ENCODE measurements at regions not wholly inside any gene's neighbourhood (a gene's known extent, or its start where the extent isn't known, plus 50 kb on each side); places are given as distances from the start of the nearest gene placed in this dataset.

DNA sequence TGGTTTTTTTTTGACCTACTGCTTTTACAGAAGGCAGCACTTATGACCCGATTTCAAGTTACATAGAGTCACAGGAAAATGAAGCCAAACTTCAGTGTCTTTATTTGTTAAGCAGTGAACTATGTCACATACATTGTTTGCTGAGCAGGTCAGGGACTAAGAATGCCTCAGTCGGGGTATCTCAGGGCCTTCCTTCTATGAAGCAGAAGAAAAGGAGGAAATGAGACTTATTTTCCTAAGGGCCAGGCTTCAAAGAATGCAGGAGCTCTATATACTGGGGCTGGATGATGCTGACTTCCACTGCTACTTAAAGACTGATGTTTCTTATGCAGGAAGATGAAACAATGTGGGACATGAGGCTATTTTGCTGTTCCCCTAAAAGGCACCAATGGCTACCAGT lies 558.4 kb upstream of the IGFBP7 start:
- Histone ChIP-seq H3K4me1 (ENCODE audit: control insufficient read depth, insufficient read depth, low read length) (no peaks in the 10 kb centered on the region), H3K27me3 (ENCODE audit: control insufficient read depth, insufficient read depth, low read length) (no peaks in the 10 kb centered on the region), H3K27ac (ENCODE audit: low read depth, low read length) (no peak overlapping the region), H3K9ac (ENCODE audit: low read length) (no peak overlapping the region), H3K9me3 (ENCODE audit: control insufficient read depth, insufficient read depth, low read depth, low read length) (no peaks in the 10 kb centered on the region), H3K4me3 (ENCODE audit: low read depth, low read length) (no peak overlapping the region), H3K36me3 (ENCODE audit: control insufficient read depth, insufficient read depth, low read length) (no peaks in the 10 kb centered on the region)

DNA sequence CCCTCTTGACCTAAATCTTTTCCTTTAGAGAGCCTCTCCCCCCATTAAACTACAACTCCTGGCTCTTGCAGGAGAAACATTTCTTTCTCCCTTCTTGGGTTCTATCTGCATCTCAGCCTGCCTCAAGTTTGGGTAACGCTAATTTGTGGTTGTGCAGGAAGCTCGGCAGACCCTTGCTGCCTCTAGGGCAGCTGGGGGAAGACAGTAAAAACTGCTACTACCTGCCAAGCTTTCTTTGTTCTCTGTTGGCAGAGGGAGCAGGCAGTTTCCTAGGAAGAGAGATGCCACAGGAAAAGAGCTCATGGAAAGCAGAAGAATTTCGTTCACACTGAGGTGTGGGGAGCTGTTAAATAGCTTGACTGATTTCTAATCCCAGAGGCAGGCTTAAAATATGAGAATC lies 555.6 kb upstream of the IGFBP7 start:
- Histone ChIP-seq H3K9me3 (ENCODE audit: control insufficient read depth, insufficient read depth, low read depth, low read length) (no peaks in the 10 kb centered on the region), H3K27me3 (ENCODE audit: control insufficient read depth, insufficient read depth, low read length) (no peaks in the 10 kb centered on the region), H3K9ac (ENCODE audit: low read length) (no peak overlapping the region), H3K27ac (ENCODE audit: low read depth, low read length) (no peak overlapping the region), H3K4me1 (ENCODE audit: control insufficient read depth, insufficient read depth, low read length) (no peaks in the 10 kb centered on the region), H3K36me3 (ENCODE audit: control insufficient read depth, insufficient read depth, low read length) (no peaks in the 10 kb centered on the region), H3K4me3 (ENCODE audit: low read depth, low read length) (no peak overlapping the region)

DNA sequence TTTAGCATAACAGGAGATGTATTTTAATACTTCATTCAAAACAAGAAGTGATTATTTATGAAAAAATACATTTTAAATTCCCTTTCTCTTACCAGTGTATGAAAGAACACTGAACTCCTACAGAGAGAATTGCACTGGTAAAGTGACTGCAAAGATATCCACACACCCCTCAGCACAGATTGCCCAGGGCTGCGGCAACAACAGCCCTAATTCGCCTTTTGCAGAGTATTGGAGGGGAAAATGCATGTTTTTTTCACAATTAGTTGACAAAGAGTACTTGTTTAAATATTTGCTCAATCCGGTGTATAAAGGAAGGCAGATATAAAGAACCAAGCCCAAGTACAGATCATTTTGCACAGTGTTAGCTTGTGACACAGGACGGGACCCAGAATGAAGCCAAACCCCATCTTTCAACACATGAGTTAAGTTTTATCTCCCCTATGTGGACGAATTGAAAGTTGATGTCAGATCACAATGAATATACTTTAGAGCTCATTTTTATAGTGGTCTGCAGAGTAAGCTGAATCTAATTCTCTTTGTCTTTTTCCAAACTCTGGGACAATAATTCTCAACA lies 551.4 kb upstream of the IGFBP7 start:
- Histone ChIP-seq H3K4me3 (ENCODE audit: low read depth, low read length) (no peak overlapping the region), H3K36me3 (ENCODE audit: control insufficient read depth, insufficient read depth, low read length) (no peaks in the 10 kb centered on the region), H3K9ac (ENCODE audit: low read length) (no peak overlapping the region), H3K27me3 (ENCODE audit: control insufficient read depth, insufficient read depth, low read length) (no peaks in the 10 kb centered on the region), H3K9me3 (ENCODE audit: control insufficient read depth, insufficient read depth, low read depth, low read length) (no peaks in the 10 kb centered on the region), H3K4me1 (ENCODE audit: control insufficient read depth, insufficient read depth, low read length) (no peaks in the 10 kb centered on the region), H3K27ac (ENCODE audit: low read depth, low read length) (no peak overlapping the region)

GRCh38 chr4:57658673-57659072 lies 548.5 kb upstream of the IGFBP7 start:
- H3K36me3 ChIP-seq (ENCODE audit: control insufficient read depth, insufficient read depth, low read length), result no peaks in the 10 kb centered on the region
- no peaks in the 10 kb centered on the region for H3K4me1 ChIP-seq (ENCODE audit: control insufficient read depth, insufficient read depth, low read length)
- no peaks in the 10 kb centered on the region for H3K27me3 ChIP-seq (ENCODE audit: control insufficient read depth, insufficient read depth, low read length)
- H3K9me3 ChIP-seq (ENCODE audit: control insufficient read depth, insufficient read depth, low read depth, low read length), result no peaks in the 10 kb centered on the region
- H3K27ac ChIP-seq (ENCODE audit: low read depth, low read length), result no peak overlapping the region
- H3K9ac ChIP-seq (ENCODE audit: low read length), result no peak overlapping the region
- no peak overlapping the region for H3K4me3 ChIP-seq (ENCODE audit: low read depth, low read length)

DNA sequence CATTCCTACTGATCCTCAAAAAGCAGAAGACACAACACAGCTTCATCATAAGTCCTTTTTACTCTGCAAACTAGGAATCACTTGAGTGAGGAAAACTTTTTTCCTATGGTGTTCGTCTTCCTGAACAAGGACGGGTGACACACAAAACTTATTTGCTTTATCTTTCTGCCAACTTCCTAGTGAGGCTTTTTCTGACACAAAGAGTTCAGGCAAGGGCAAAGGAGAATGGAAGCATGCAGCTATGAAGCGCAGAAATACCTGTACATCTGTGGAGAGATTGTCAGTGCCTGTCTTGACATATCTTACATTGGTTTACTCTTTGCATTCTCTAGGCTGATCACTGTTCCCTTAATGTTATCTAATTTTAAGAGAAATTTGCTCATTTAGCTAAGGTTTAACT lies 548.0 kb upstream of the IGFBP7 start:
- no peaks in the 10 kb centered on the region for H3K27me3 ChIP-seq (ENCODE audit: control insufficient read depth, insufficient read depth, low read length)
- no peaks in the 10 kb centered on the region for H3K4me1 ChIP-seq (ENCODE audit: control insufficient read depth, insufficient read depth, low read length)
- no peak overlapping the region for H3K27ac ChIP-seq (ENCODE audit: low read depth, low read length)
- no peaks in the 10 kb centered on the region for H3K9me3 ChIP-seq (ENCODE audit: control insufficient read depth, insufficient read depth, low read depth, low read length)
- no peak overlapping the region for H3K9ac ChIP-seq (ENCODE audit: low read length)
- H3K36me3 ChIP-seq (ENCODE audit: control insufficient read depth, insufficient read depth, low read length), result no peaks in the 10 kb centered on the region
- H3K4me3 ChIP-seq (ENCODE audit: low read depth, low read length), result no peak overlapping the region

GRCh38 chr4:57655342-57655741 lies 545.2 kb upstream of the IGFBP7 start:
- no peak overlapping the region for H3K9ac ChIP-seq (ENCODE audit: low read length)
- H3K27ac ChIP-seq (ENCODE audit: low read depth, low read length), result no peak overlapping the region
- H3K36me3 ChIP-seq (ENCODE audit: control insufficient read depth, insufficient read depth, low read length), result no peaks in the 10 kb centered on the region
- H3K27me3 ChIP-seq (ENCODE audit: control insufficient read depth, insufficient read depth, low read length), result no peaks in the 10 kb centered on the region
- no peaks in the 10 kb centered on the region for H3K9me3 ChIP-seq (ENCODE audit: control insufficient read depth, insufficient read depth, low read depth, low read length)
- H3K4me1 ChIP-seq (ENCODE audit: control insufficient read depth, insufficient read depth, low read length), result no peaks in the 10 kb centered on the region
- H3K4me3 ChIP-seq (ENCODE audit: low read depth, low read length), result no peak overlapping the region

DNA sequence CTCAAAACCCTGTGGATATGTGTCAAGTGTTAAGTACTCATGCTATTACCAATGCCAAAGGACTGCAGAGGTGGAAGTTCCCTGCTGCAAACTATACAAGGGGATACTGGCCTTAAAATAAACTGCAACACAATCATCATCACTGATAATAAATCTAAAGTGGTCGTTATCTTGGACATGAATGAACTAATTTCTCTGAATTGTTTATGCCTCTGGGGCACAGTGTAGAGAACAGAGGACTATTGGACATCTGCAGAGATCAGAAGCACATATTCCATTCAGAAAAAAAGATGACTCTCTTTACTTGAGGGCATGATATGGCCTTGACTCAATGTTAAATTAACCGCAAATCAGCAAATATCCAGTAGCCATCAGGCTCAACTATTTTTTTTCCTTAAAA lies 542.6 kb upstream of the IGFBP7 start:
- H3K27me3 ChIP-seq (ENCODE audit: control insufficient read depth, insufficient read depth, low read length), result no peaks in the 10 kb centered on the region
- no peaks in the 10 kb centered on the region for H3K9me3 ChIP-seq (ENCODE audit: control insufficient read depth, insufficient read depth, low read depth, low read length)
- H3K9ac ChIP-seq (ENCODE audit: low read length), result no peak overlapping the region
- no peak overlapping the region for H3K27ac ChIP-seq (ENCODE audit: low read depth, low read length)
- H3K4me3 ChIP-seq (ENCODE audit: low read depth, low read length), result no peak overlapping the region
- H3K36me3 ChIP-seq (ENCODE audit: control insufficient read depth, insufficient read depth, low read length), result no peaks in the 10 kb centered on the region
- H3K4me1 ChIP-seq (ENCODE audit: control insufficient read depth, insufficient read depth, low read length), result no peaks in the 10 kb centered on the region

GRCh38 chr4:57640391-57641100 lies 530.4 kb upstream of the IGFBP7 start:
- H3K27ac ChIP-seq (ENCODE audit: low read depth, low read length), result no peak overlapping the region
- H3K9me3 ChIP-seq (ENCODE audit: control insufficient read depth, insufficient read depth, low read depth, low read length), result no peaks in the 10 kb centered on the region
- H3K9ac ChIP-seq (ENCODE audit: low read length), result no peak overlapping the region
- H3K4me1 ChIP-seq (ENCODE audit: control insufficient read depth, insufficient read depth, low read length), result peaks cover 9% of the 10 kb centered on the region; the same call in 1 of the 2 replicates
- no peaks in the 10 kb centered on the region for H3K27me3 ChIP-seq (ENCODE audit: control insufficient read depth, insufficient read depth, low read length)
- H3K36me3 ChIP-seq (ENCODE audit: control insufficient read depth, insufficient read depth, low read length), result no peaks in the 10 kb centered on the region
- H3K4me3 ChIP-seq (ENCODE audit: low read depth, low read length), result no peak overlapping the region

DNA sequence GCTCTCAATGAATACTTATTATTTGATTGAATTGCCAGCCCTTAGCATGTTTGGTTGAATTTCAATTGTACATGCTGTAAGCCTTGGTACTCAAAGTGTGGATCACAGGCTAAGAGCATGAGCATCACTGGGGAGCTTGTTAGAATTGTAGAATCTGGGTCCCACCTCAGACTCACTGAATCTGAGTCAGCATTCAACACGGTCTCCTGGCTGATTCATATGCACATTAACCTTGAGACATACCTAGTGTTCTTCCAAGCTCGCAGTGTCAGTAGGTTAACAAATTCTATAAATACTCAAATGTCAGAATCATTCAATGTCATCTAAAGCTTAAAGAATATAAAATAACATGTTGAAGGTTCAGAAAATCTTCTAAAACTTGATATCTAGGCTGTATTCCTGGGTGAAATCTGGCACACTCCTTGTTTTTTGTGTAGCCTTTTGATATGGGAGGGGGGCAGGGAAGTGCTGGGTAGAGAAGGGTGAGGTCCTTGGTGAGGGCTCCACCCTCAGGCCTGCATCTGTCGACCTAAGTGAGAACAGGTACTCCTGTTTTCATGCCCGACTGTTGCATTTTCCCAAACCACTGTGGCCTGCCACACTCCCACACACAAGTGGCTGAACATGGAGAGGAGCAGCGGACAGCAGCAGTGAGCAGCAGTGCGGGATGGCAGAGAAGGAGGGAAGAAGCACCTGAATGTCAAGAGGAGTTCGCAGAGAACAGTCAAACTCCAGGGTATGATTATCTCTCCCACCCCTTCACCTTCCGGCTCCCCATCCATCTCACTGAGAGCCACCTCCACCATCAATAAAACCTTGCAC lies 529.6 kb upstream of the IGFBP7 start:
- peaks cover 9% of the 10 kb centered on the region; the same call in 1 of the 2 replicates for H3K4me1 ChIP-seq (ENCODE audit: control insufficient read depth, insufficient read depth, low read length)
- H3K27ac ChIP-seq (ENCODE audit: low read depth, low read length), result no peak overlapping the region
- H3K9ac ChIP-seq (ENCODE audit: low read length), result no peak overlapping the region
- no peak overlapping the region for H3K4me3 ChIP-seq (ENCODE audit: low read depth, low read length)
- no peaks in the 10 kb centered on the region for H3K36me3 ChIP-seq (ENCODE audit: control insufficient read depth, insufficient read depth, low read length)
- no peaks in the 10 kb centered on the region for H3K27me3 ChIP-seq (ENCODE audit: control insufficient read depth, insufficient read depth, low read length)
- H3K9me3 ChIP-seq (ENCODE audit: control insufficient read depth, insufficient read depth, low read depth, low read length), result no peaks in the 10 kb centered on the region

DNA sequence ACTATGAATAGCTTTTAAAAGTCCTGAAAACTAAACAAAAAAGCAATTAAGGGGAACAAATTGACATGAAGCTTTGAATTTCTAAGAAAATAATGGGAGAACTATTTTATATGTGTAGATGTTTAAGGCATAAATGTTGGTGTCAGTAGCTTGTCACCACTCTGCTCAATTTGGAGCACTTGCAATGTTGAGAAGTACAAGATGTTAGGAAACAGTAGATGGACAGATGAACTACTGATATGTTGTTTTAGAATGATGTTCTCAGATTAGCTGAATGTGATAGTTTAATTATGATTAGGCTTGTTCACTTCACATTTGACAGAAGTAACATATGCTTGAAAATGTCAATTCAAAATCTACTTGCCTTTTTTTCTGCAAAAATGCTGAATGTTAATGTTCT lies 525.7 kb upstream of the IGFBP7 start:
- peaks cover 9% of the 10 kb centered on the region; the same call in 1 of the 2 replicates for H3K4me1 ChIP-seq (ENCODE audit: control insufficient read depth, insufficient read depth, low read length)
- no peak overlapping the region for H3K9ac ChIP-seq (ENCODE audit: low read length)
- H3K27me3 ChIP-seq (ENCODE audit: control insufficient read depth, insufficient read depth, low read length), result no peaks in the 10 kb centered on the region
- no peak overlapping the region for H3K4me3 ChIP-seq (ENCODE audit: low read depth, low read length)
- H3K27ac ChIP-seq (ENCODE audit: low read depth, low read length), result no peak overlapping the region
- no peaks in the 10 kb centered on the region for H3K36me3 ChIP-seq (ENCODE audit: control insufficient read depth, insufficient read depth, low read length)
- H3K9me3 ChIP-seq (ENCODE audit: control insufficient read depth, insufficient read depth, low read depth, low read length), result no peaks in the 10 kb centered on the region

DNA sequence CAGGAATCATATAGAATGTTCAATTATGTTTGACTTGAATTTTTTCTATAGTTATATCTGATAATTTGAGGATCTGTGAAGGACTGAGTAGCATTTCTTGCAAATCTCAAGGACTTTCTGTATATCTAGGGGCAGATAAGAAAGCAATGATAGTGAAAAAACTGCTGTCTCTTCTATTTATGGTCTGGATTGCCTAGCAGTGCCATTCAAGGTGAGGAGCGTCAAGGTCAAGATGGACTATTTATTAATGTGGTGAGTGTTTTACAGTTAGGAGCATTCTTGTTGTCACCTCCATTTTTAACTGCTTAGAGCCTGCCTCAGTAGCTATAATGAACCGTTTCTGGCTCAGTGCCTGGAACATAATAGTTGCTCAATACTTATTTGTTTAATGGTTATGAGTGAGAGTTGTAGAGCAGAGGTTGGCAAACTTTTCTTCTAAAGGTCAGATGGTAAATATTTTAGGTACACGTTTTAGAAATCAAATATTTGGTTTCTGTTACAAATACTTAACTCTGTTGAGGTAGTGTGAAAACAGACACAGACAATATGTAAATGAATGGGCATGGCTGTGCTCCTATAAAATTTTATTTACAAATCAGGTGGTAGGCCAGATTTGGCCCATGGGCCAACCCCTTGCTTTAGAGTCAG lies 523.2 kb upstream of the IGFBP7 start:
- no peaks in the 10 kb centered on the region for H3K27me3 ChIP-seq (ENCODE audit: control insufficient read depth, insufficient read depth, low read length)
- H3K27ac ChIP-seq (ENCODE audit: low read depth, low read length), result no peak overlapping the region
- H3K4me1 ChIP-seq (ENCODE audit: control insufficient read depth, insufficient read depth, low read length), result no peaks in the 10 kb centered on the region
- no peaks in the 10 kb centered on the region for H3K9me3 ChIP-seq (ENCODE audit: control insufficient read depth, insufficient read depth, low read depth, low read length)
- no peak overlapping the region for H3K4me3 ChIP-seq (ENCODE audit: low read depth, low read length)
- no peaks in the 10 kb centered on the region for H3K36me3 ChIP-seq (ENCODE audit: control insufficient read depth, insufficient read depth, low read length)
- no peak overlapping the region for H3K9ac ChIP-seq (ENCODE audit: low read length)
